HEK293 (cell line): ENCODE measurements at regions not wholly inside any gene's neighbourhood (a gene's known extent, or its start where the extent isn't known, plus 50 kb on each side); places are given as distances from the start of the nearest gene placed in this dataset.

Experiments used
- CTCF ChIA-PET: fragments of 350-600 bp; formaldehyde crosslinking; extraction: SDS; loops from one replicate; lab custom pipeline; 2021; ENCODE audit warnings: antibody characterized with exemption; lab: Yijun Ruan, JAX
- POLR2A ChIA-PET: fragments of 300-600 bp; formaldehyde crosslinking; extraction: SDS; loops from one replicate; lab custom pipeline; 2020; ENCODE audit warnings: antibody characterized with exemption, inconsistent platforms; lab: Yijun Ruan, JAX
- H3K27ac ChIP-seq: fragments of 200-500 bp; sonication (Bioruptor generic); 2 replicates; pipeline ENCODE4 v1.5.1; 2014; ENCODE audit warnings: low read depth, low read length, control low read depth, inconsistent platforms; ENCODE audit errors: extremely low read depth
- H3K36me3 ChIP-seq, 2 experiments: fragments of 200-500 bp in 1 of 2; sonication (Bioruptor generic) in 1 of 2; 1 replicate in 1 of 2; 2 replicates in 1 of 2; pipeline ENCODE4 v1.5.1; 2014 to 2017; ENCODE audit warnings: inconsistent platforms in 2 of 2, low read length in 2 of 2; ENCODE audit not compliant: control insufficient read depth in 2 of 2, insufficient read depth in 1 of 2
- H3K4me1 ChIP-seq: fragments of 200-500 bp; sonication (Bioruptor generic); 2 replicates; pipeline ENCODE4 v1.5.1; 2014; ENCODE audit warnings: mild to moderate bottlenecking, low read length, inconsistent platforms; ENCODE audit not compliant: control insufficient read depth, insufficient read depth
- H3K4me3 ChIP-seq: 2 replicates; pipeline ENCODE4 v1.5.1; 2011; ENCODE audit warnings: low read depth, mild to moderate bottlenecking, control low read depth, low read length, moderate library complexity
- H3K9me3 ChIP-seq: fragments of 200-500 bp; sonication (Bioruptor generic); 2 replicates; pipeline ENCODE4 v1.5.1; 2014; ENCODE audit warnings: low read depth, low read length, inconsistent platforms; ENCODE audit not compliant: control insufficient read depth, insufficient read depth
- KLF7 ChIP-seq: fragments of 450-650 bp; formaldehyde crosslinking; IDR thresholded peaks from 2 replicates; pipeline ENCODE4 v1.5.1; 2016; ENCODE audit warnings: missing biosample characterization, missing genetic modification characterization, borderline replicate concordance
- OSR2 ChIP-seq: fragments of 450-650 bp; formaldehyde crosslinking; IDR thresholded peaks from 2 replicates; pipeline ENCODE4 v1.5.1; 2016; ENCODE audit warnings: missing biosample characterization, missing genetic modification characterization
- RBAK ChIP-seq: fragments of 450-650 bp; formaldehyde crosslinking; IDR thresholded peaks from 2 replicates; pipeline ENCODE4 v1.5.1; 2016; ENCODE audit warnings: missing biosample characterization, missing genetic modification characterization
- SCRT1 ChIP-seq: fragments of 450-650 bp; formaldehyde crosslinking; IDR thresholded peaks from 2 replicates; pipeline ENCODE4 v1.5.1; 2016; ENCODE audit warnings: missing biosample characterization, missing genetic modification characterization, borderline replicate concordance
- ZFHX2 ChIP-seq: fragments of 450-650 bp; formaldehyde crosslinking; conservative IDR thresholded peaks from 2 replicates; pipeline ENCODE4 v1.5.1; 2016; ENCODE audit warnings: missing biosample characterization, missing genetic modification characterization
- ZNF146 ChIP-seq: fragments of 450-650 bp; formaldehyde crosslinking; IDR thresholded peaks from 2 replicates; pipeline ENCODE4 v1.5.1; 2016; ENCODE audit warnings: missing biosample characterization, missing genetic modification characterization
- ZNF221 ChIP-seq: fragments of 450-650 bp; formaldehyde crosslinking; IDR thresholded peaks from 2 replicates; pipeline ENCODE4 v1.5.1; 2017; ENCODE audit warnings: missing biosample characterization, missing genetic modification characterization, borderline replicate concordance
- ZNF394 ChIP-seq: fragments of 450-650 bp; formaldehyde crosslinking; IDR thresholded peaks from 2 replicates; pipeline ENCODE4 v1.5.1; 2016; ENCODE audit warnings: missing biosample characterization, missing genetic modification characterization, mild to moderate bottlenecking, moderate library complexity, borderline replicate concordance
- ZNF544 ChIP-seq: fragments of 450-650 bp; formaldehyde crosslinking; IDR thresholded peaks from 2 replicates; pipeline ENCODE4 v1.5.0; 2017; ENCODE audit warnings: missing biosample characterization, missing genetic modification characterization
- ZNF549 ChIP-seq: fragments of 450-650 bp; IDR thresholded peaks from 2 replicates; pipeline ENCODE4 v1.5.1; 2018; ENCODE audit warnings: missing biosample characterization, missing genetic modification characterization, mild to moderate bottlenecking, inconsistent platforms, moderate library complexity
- ZNF555 ChIP-seq: fragments of 450-650 bp; formaldehyde crosslinking; conservative IDR thresholded peaks from 2 replicates; pipeline ENCODE4 v1.5.1; 2017; ENCODE audit warnings: missing biosample characterization, mild to moderate bottlenecking, missing genetic modification characterization, inconsistent platforms
- ZNF623 ChIP-seq: fragments of 450-650 bp; formaldehyde crosslinking; IDR thresholded peaks from 2 replicates; pipeline ENCODE4 v1.5.1; 2016; ENCODE audit warnings: missing biosample characterization, missing genetic modification characterization
- ZNF654 ChIP-seq: fragments of 450-650 bp; formaldehyde crosslinking; IDR thresholded peaks from 2 replicates; pipeline ENCODE4 v1.5.1; 2016; ENCODE audit warnings: low read depth, missing biosample characterization, missing genetic modification characterization
- ZNF792 ChIP-seq: fragments of 450-650 bp; formaldehyde crosslinking; IDR thresholded peaks from 2 replicates; pipeline ENCODE4 v1.5.1; 2016; ENCODE audit warnings: missing biosample characterization, missing genetic modification characterization
- ZSCAN30 ChIP-seq: fragments of 450-650 bp; IDR thresholded peaks from 2 replicates; pipeline ENCODE4 v1.5.1; 2018; ENCODE audit warnings: missing biosample characterization, mild to moderate bottlenecking, missing genetic modification characterization, moderate library complexity
- TF ChIP-seq, protein P1 (sequence below): IDR thresholded peaks from 2 replicates; pipeline ENCODE4 v1.6.1; 2011; ENCODE audit warnings: mild to moderate bottlenecking, low read depth, low read length, borderline replicate concordance
- TF ChIP-seq, protein P2 (sequence below): fragments of 450-650 bp; formaldehyde crosslinking; IDR thresholded peaks from 2 replicates; pipeline ENCODE4 v1.5.1; 2016; ENCODE audit warnings: missing biosample characterization, missing genetic modification characterization
- TF ChIP-seq, protein P3 (sequence below): fragments of 450-650 bp; formaldehyde crosslinking; IDR thresholded peaks from 2 replicates; pipeline ENCODE4 v1.5.1; 2016; ENCODE audit warnings: missing biosample characterization, missing genetic modification characterization
- TF ChIP-seq, protein P4 (sequence below): fragments of 450-650 bp; formaldehyde crosslinking; IDR thresholded peaks from 2 replicates; pipeline ENCODE4 v1.5.1; 2016; ENCODE audit warnings: missing biosample characterization, missing genetic modification characterization
- TF ChIP-seq, protein P5 (sequence below): fragments of 450-650 bp; formaldehyde crosslinking; IDR thresholded peaks from 2 replicates; pipeline ENCODE4 v1.5.1; 2016; ENCODE audit warnings: missing biosample characterization, missing genetic modification characterization
- TF ChIP-seq, protein P6 (sequence below): fragments of 450-650 bp; formaldehyde crosslinking; IDR thresholded peaks from 2 replicates; pipeline ENCODE4 v1.5.1; 2017; ENCODE audit warnings: missing biosample characterization, missing genetic modification characterization

DNA sequence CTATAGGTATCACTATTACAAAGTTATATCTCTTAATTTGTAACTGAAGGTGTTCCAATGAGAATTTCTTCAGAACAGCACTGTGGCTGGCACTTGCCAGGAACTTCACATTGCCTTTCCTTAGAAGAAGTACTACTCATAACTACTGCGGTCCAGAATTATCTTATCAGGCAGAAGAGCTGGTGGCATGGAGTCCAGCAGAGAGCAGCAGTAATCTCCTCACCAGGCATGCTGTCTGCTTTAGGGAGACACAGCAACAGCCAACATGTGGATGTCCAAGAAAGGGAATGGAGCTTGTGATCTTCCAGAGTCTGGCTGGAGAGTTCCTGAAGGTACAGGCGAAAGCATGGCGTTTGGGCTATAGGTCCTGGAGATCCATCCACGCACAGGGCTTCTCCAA is 919.7 kb upstream of the NR2F2 start:
- no peak overlapping the region for H3K4me3 ChIP-seq
- no peak for TF ChIP-seq ZNF792
- H3K27ac ChIP-seq: no peak overlapping the region
- no peaks in the 10 kb centered on the region for H3K9me3 ChIP-seq
- ChIA-PET POLR2A (no interaction called here), CTCF (no interaction called here)
- 0 out of 2 replicates have a peak, but pooled peaks cover 3% of the 10 kb centered on the region for H3K4me1 ChIP-seq
- no peaks in the 10 kb centered on the region for H3K36me3 ChIP-seq

DNA sequence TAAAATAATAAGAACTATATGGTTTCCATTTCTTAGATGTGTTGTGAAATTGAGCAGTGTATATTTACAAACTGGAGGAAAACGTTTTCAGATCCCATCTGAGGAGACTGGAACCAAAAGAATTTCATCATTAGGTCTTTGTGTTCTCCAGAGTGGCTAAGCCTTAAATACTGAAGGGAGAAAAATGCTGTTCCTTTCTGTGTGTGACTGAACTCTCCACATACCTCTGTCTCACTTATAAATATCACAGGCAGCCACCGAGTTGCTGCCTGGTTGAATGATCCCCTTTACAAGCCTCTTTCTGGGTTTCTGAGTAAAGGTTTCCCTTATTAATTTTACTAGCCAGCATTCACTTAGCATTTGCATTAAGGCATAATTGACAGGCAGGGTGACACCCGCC is 913.9 kb upstream of the NR2F2 start:
- CTCF ChIA-PET: no interaction called here
- TF ChIP-seq ZNF654 (tag by site-specific recombination) (no peak), ZNF394 (tag by site-specific recombination) (no peak), ZNF146 (tag by site-specific recombination) (no peak), ZNF623 (tag by site-specific recombination) (no peak), ZNF221 (tag by site-specific recombination) (no peak), ZNF544 (tag by site-specific recombination) (no peak), SCRT1 (tag by site-specific recombination) (no peak), ZNF549 (tag by site-specific recombination) (no peak), ZFHX2 (tag by site-specific recombination) (no peak), ZSCAN30 (tag by site-specific recombination) (no peak), OSR2 (tag by site-specific recombination) (no peak), RBAK (tag by site-specific recombination) (no peak), ZNF555 (no peak), KLF7 (tag by site-specific recombination) (no peak)
- TF ChIP-seq, protein P1, sequence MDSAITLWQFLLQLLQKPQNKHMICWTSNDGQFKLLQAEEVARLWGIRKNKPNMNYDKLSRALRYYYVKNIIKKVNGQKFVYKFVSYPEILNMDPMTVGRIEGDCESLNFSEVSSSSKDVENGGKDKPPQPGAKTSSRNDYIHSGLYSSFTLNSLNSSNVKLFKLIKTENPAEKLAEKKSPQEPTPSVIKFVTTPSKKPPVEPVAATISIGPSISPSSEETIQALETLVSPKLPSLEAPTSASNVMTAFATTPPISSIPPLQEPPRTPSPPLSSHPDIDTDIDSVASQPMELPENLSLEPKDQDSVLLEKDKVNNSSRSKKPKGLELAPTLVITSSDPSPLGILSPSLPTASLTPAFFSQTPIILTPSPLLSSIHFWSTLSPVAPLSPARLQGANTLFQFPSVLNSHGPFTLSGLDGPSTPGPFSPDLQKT: no peak
- TF ChIP-seq, protein P2, sequence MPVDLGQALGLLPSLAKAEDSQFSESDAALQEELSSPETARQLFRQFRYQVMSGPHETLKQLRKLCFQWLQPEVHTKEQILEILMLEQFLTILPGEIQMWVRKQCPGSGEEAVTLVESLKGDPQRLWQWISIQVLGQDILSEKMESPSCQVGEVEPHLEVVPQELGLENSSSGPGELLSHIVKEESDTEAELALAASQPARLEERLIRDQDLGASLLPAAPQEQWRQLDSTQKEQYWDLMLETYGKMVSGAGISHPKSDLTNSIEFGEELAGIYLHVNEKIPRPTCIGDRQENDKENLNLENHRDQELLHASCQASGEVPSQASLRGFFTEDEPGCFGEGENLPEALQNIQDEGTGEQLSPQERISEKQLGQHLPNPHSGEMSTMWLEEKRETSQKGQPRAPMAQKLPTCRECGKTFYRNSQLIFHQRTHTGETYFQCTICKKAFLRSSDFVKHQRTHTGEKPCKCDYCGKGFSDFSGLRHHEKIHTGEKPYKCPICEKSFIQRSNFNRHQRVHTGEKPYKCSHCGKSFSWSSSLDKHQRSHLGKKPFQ: no peak
- TF ChIP-seq, protein P3, sequence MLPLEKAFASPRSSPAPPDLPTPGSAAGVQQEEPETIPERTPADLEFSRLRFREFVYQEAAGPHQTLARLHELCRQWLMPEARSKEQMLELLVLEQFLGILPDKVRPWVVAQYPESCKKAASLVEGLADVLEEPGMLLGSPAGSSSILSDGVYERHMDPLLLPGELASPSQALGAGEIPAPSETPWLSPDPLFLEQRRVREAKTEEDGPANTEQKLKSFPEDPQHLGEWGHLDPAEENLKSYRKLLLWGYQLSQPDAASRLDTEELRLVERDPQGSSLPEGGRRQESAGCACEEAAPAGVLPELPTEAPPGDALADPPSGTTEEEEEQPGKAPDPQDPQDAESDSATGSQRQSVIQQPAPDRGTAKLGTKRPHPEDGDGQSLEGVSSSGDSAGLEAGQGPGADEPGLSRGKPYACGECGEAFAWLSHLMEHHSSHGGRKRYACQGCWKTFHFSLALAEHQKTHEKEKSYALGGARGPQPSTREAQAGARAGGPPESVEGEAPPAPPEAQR (tag by site-specific recombination): no peak
- TF ChIP-seq, protein P4, sequence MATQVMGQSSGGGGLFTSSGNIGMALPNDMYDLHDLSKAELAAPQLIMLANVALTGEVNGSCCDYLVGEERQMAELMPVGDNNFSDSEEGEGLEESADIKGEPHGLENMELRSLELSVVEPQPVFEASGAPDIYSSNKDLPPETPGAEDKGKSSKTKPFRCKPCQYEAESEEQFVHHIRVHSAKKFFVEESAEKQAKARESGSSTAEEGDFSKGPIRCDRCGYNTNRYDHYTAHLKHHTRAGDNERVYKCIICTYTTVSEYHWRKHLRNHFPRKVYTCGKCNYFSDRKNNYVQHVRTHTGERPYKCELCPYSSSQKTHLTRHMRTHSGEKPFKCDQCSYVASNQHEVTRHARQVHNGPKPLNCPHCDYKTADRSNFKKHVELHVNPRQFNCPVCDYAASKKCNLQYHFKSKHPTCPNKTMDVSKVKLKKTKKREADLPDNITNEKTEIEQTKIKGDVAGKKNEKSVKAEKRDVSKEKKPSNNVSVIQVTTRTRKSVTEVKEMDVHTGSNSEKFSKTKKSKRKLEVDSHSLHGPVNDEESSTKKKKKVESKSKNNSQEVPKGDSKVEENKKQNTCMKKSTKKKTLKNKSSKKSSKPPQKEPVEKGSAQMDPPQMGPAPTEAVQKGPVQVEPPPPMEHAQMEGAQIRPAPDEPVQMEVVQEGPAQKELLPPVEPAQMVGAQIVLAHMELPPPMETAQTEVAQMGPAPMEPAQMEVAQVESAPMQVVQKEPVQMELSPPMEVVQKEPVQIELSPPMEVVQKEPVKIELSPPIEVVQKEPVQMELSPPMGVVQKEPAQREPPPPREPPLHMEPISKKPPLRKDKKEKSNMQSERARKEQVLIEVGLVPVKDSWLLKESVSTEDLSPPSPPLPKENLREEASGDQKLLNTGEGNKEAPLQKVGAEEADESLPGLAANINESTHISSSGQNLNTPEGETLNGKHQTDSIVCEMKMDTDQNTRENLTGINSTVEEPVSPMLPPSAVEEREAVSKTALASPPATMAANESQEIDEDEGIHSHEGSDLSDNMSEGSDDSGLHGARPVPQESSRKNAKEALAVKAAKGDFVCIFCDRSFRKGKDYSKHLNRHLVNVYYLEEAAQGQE (tag by site-specific recombination): no peak
- TF ChIP-seq, protein P5, sequence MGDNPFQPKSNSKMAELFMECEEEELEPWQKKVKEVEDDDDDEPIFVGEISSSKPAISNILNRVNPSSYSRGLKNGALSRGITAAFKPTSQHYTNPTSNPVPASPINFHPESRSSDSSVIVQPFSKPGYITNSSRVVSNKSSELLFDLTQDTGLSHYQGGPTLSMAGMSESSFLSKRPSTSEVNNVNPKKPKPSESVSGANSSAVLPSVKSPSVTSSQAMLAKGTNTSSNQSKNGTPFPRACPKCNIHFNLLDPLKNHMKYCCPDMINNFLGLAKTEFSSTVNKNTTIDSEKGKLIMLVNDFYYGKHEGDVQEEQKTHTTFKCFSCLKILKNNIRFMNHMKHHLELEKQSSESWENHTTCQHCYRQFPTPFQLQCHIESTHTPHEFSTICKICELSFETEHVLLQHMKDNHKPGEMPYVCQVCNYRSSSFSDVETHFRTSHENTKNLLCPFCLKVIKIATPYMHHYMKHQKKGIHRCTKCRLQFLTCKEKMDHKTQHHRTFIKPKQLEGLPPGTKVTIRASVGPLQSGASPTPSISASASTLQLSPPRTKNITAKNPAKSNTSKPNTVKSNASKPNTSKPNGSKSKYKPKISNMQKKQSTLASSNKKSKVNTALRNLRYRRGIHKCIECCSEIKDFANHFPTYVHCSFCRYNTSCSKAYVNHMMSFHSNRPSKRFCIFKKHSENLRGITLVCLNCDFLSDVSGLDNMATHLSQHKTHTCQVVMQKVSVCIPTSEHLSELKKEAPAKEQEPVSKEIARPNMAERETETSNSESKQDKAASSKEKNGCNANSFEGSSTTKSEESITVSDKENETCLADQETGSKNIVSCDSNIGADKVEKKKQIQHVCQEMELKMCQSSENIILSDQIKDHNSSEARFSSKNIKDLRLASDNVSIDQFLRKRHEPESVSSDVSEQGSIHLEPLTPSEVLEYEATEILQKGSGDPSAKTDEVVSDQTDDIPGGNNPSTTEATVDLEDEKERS (tag by site-specific recombination): no peak
- TF ChIP-seq, protein P6, sequence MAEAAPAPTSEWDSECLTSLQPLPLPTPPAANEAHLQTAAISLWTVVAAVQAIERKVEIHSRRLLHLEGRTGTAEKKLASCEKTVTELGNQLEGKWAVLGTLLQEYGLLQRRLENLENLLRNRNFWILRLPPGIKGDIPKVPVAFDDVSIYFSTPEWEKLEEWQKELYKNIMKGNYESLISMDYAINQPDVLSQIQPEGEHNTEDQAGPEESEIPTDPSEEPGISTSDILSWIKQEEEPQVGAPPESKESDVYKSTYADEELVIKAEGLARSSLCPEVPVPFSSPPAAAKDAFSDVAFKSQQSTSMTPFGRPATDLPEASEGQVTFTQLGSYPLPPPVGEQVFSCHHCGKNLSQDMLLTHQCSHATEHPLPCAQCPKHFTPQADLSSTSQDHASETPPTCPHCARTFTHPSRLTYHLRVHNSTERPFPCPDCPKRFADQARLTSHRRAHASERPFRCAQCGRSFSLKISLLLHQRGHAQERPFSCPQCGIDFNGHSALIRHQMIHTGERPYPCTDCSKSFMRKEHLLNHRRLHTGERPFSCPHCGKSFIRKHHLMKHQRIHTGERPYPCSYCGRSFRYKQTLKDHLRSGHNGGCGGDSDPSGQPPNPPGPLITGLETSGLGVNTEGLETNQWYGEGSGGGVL: no peak
- no peaks in the 10 kb centered on the region for H3K4me1 ChIP-seq

More for the DNA sequence above, 913.9 kb upstream of the NR2F2 start:
- no peaks in the 10 kb centered on the region for H3K9me3 ChIP-seq
- POLR2A ChIA-PET: no interaction called here
- no peak overlapping the region for H3K27ac ChIP-seq
- no peak overlapping the region for H3K4me3 ChIP-seq
- no peaks in the 10 kb centered on the region for H3K36me3 ChIP-seq
